ENCODE measurements at regions not wholly inside any gene's neighbourhood (a gene's known extent, or its start where the extent isn't known, plus 50 kb on each side); places are given as distances from the start of the nearest gene placed in this dataset.
"Not testable (repeated sequence)": the region's sequence is repeated elsewhere in the genome, so short reads cannot be mapped to it uniquely, and the experiment has no call there.

GRCh38 chr10:21293518-21294356, 231.7 kb downstream of the SKIDA1 start:
- no peak for DNase-seq (ENCODE audit: low spot score)

GRCh38 chr10:21292763-21293517, 232.5 kb downstream of the SKIDA1 start:
- no peak for DNase-seq (ENCODE audit: low spot score)

GRCh38 chr10:21290499-21291160, 234.9 kb downstream of the SKIDA1 start:
- DNase-seq (ENCODE audit: low spot score), result no peak

- no peak for DNase-seq (ENCODE audit: low spot score)
Observed at GRCh38 chr10:21289961-21290360, 235.5 kb downstream of the SKIDA1 start.

- DNase-seq (ENCODE audit: low spot score), result no peak
Observed at GRCh38 chr10:21289271-21289670, 236.2 kb downstream of the SKIDA1 start.

- no peak for DNase-seq (ENCODE audit: low spot score)
Observed at GRCh38 chr10:21285742-21286331, 239.6 kb downstream of the SKIDA1 start.

- DNase-seq (ENCODE audit: low spot score), result no peak
Observed at GRCh38 chr10:21285207-21285606, 240.3 kb downstream of the SKIDA1 start.

GRCh38 chr10:21284301-21284700, 241.2 kb downstream of the SKIDA1 start:
- no peak for DNase-seq (ENCODE audit: low spot score)

GRCh38 chr10:21283053-21283452, 242.4 kb downstream of the SKIDA1 start:
- DNase-seq (ENCODE audit: low spot score), result not testable (repeated sequence)

GRCh38 chr10:21281765-21282484, 243.6 kb downstream of the SKIDA1 start:
- DNase-seq (ENCODE audit: low spot score), result no peak

- no peak for DNase-seq (ENCODE audit: low spot score)
Observed at GRCh38 chr10:21280971-21281572, 244.4 kb downstream of the SKIDA1 start.

GRCh38 chr10:21280037-21280436, 245.4 kb downstream of the SKIDA1 start:
- no peak for DNase-seq (ENCODE audit: low spot score)

GRCh38 chr10:21279217-21279575, 246.3 kb downstream of the SKIDA1 start:
- no peak for DNase-seq (ENCODE audit: low spot score)

- DNase-seq (ENCODE audit: low spot score), result peak; percentile 94
Observed at GRCh38 chr10:21278491-21279216, 246.8 kb downstream of the SKIDA1 start.

- no peak for DNase-seq (ENCODE audit: low spot score)
Observed at GRCh38 chr10:21273400-21273968, 252.0 kb downstream of the SKIDA1 start.

GRCh38 chr10:21272643-21273399, 252.7 kb downstream of the SKIDA1 start:
- DNase-seq (ENCODE audit: low spot score), result no peak

GRCh38 chr10:21270976-21271375, 254.5 kb downstream of the SKIDA1 start:
- no peak for DNase-seq (ENCODE audit: low spot score)

- DNase-seq (ENCODE audit: low spot score), result no peak
Observed at GRCh38 chr10:21269289-21269688, 256.2 kb downstream of the SKIDA1 start.

- no peak for DNase-seq (ENCODE audit: low spot score)
Observed at GRCh38 chr10:21265622-21266021, 259.9 kb downstream of the SKIDA1 start.
